SK-N-SH treated with all-trans-retinoic acid at 6 μM for 48 hours (cell line): ENCODE measurements at regions not wholly inside any gene's neighbourhood (a gene's known extent, or its start where the extent isn't known, plus 50 kb on each side); places are given as distances from the start of the nearest gene placed in this dataset.

Experiments
- ATAC-seq: fragments of 200-7000 bp; cut with Tn5 transposase; 3 replicates; pipeline ENCODE4 v1.9.1; 2020; ENCODE audit warnings: mild to moderate bottlenecking, moderate library complexity
- ARNTL ChIP-seq: fragments of 450-650 bp; formaldehyde crosslinking; IDR thresholded peaks from 2 replicates; pipeline ENCODE4 v1.5.0; 2020; ENCODE audit warnings: low read depth, mild to moderate bottlenecking, moderate library complexity, borderline replicate concordance
- BACH2 ChIP-seq: fragments of 250-450 bp; sonication (Bioruptor Pico); IDR thresholded peaks from 2 replicates; pipeline ENCODE4 v1.9.0; 2021; ENCODE audit warnings: mild to moderate bottlenecking, borderline replicate concordance
- CREB5 ChIP-seq: fragments of 250-450 bp; sonication (Bioruptor Pico); IDR thresholded peaks from 2 replicates; pipeline ENCODE4 v1.5.1; 2020; ENCODE audit warnings: low read depth, mild to moderate bottlenecking, moderate library complexity
- CSDC2 ChIP-seq: fragments of 250-450 bp; sonication (Bioruptor Pico); IDR thresholded peaks from 2 replicates; pipeline ENCODE4 v1.5.0; 2020; ENCODE audit warnings: mild to moderate bottlenecking, moderate library complexity
- CSRNP3 ChIP-seq: fragments of 250-450 bp; sonication (Bioruptor Pico); IDR thresholded peaks from 2 replicates; pipeline ENCODE4 v1.5.1; 2021; ENCODE audit warnings: mild to moderate bottlenecking, moderate library complexity
- ESRRG ChIP-seq: fragments of 250-450 bp; sonication (Bioruptor Pico); IDR thresholded peaks from 2 replicates; pipeline ENCODE4 v1.6.1; 2021; ENCODE audit warnings: mild to moderate bottlenecking
- GLIS3 ChIP-seq: fragments of 250-450 bp; sonication (Bioruptor Pico); IDR thresholded peaks from 2 replicates; pipeline ENCODE4 v1.5.0; 2020; ENCODE audit warnings: mild to moderate bottlenecking, moderate library complexity
- ISL1 ChIP-seq: fragments of 250-450 bp; sonication (Bioruptor Pico); IDR thresholded peaks from 2 replicates; pipeline ENCODE4 v2.1.2; 2022; ENCODE audit warnings: mild to moderate bottlenecking, moderate library complexity
- OSR1 ChIP-seq: fragments of 250-450 bp; sonication (Bioruptor Pico); IDR thresholded peaks from 2 replicates; pipeline ENCODE4 v1.8.0; 2022; ENCODE audit warnings: moderate library complexity, mild to moderate bottlenecking, inconsistent platforms
- PPARA ChIP-seq: fragments of 250-450 bp; sonication (Bioruptor Pico); IDR thresholded peaks from 2 replicates; pipeline ENCODE4 v1.5.0; 2020; ENCODE audit warnings: mild to moderate bottlenecking, borderline replicate concordance
- RARB ChIP-seq: fragments of 250-450 bp; sonication (Bioruptor Pico); IDR thresholded peaks from 2 replicates; pipeline ENCODE4 v1.8.0; 2021; ENCODE audit warnings: mild to moderate bottlenecking, moderate library complexity
- SNAI2 ChIP-seq: fragments of 250-450 bp; sonication (Bioruptor Pico); IDR thresholded peaks from 2 replicates; pipeline ENCODE4 v1.5.0; 2020; ENCODE audit warnings: mild to moderate bottlenecking, moderate library complexity
- TCF4 ChIP-seq: fragments of 250-450 bp; sonication (Bioruptor Pico); IDR thresholded peaks from 2 replicates; pipeline ENCODE4 v1.8.0; 2021; ENCODE audit warnings: mild to moderate bottlenecking, moderate library complexity, borderline replicate concordance
- TOX ChIP-seq: fragments of 250-450 bp; sonication (Bioruptor Pico); IDR thresholded peaks from 2 replicates; pipeline ENCODE4 v1.8.0; 2021; ENCODE audit warnings: mild to moderate bottlenecking, moderate library complexity, borderline replicate concordance
- ZC3H10 ChIP-seq: fragments of 250-450 bp; sonication (Bioruptor Pico); IDR thresholded peaks from 2 replicates; pipeline ENCODE4 v1.5.1; 2021; ENCODE audit warnings: mild to moderate bottlenecking, moderate library complexity
- ZFP3 ChIP-seq: fragments of 250-450 bp; sonication (Bioruptor Pico); IDR thresholded peaks from 2 replicates; pipeline ENCODE4 v1.5.0; 2020; ENCODE audit warnings: mild to moderate bottlenecking, moderate library complexity
- ZFP30 ChIP-seq: fragments of 450-650 bp; formaldehyde crosslinking; IDR thresholded peaks from 2 replicates; pipeline ENCODE4 v1.5.0; 2022; ENCODE audit warnings: mild to moderate bottlenecking, moderate library complexity
- ZNF565 ChIP-seq: fragments of 450-650 bp; formaldehyde crosslinking; conservative IDR thresholded peaks from 2 replicates; pipeline ENCODE4 v1.5.0; 2020; ENCODE audit warnings: low read depth, mild to moderate bottlenecking, moderate library complexity
- ZNF70 ChIP-seq: fragments of 450-650 bp; formaldehyde crosslinking; IDR thresholded peaks from 2 replicates; pipeline ENCODE4 v1.5.0; 2020; ENCODE audit warnings: mild to moderate bottlenecking, moderate library complexity
- ZNF8 ChIP-seq: fragments of 450-650 bp; formaldehyde crosslinking; IDR thresholded peaks from 2 replicates; pipeline ENCODE4 v1.5.0; 2020; ENCODE audit warnings: mild to moderate bottlenecking, moderate library complexity
- TF ChIP-seq, protein P1 (sequence below): fragments of 250-450 bp; sonication (Bioruptor Pico); IDR thresholded peaks from 2 replicates; pipeline ENCODE4 v1.5.0; 2020; ENCODE audit warnings: mild to moderate bottlenecking, moderate library complexity
- TF ChIP-seq, protein P2 (sequence below): fragments of 250-450 bp; sonication (Bioruptor Pico); IDR thresholded peaks from 2 replicates; pipeline ENCODE4 v1.8.0; 2021; ENCODE audit warnings: low read depth, mild to moderate bottlenecking, moderate library complexity, borderline replicate concordance

GRCh38 chr3:78405745-78406144, 1362.1 kb downstream of the ROBO1 start (continued):
- no peak for TF ChIP-seq ZFP30 (CRISPR knock-in tag)
- no peak for TF ChIP-seq PPARA
- TF ChIP-seq TCF4 (CRISPR knock-in tag), result no peak
- no peak for TF ChIP-seq ZC3H10 (CRISPR knock-in tag)
- TF ChIP-seq OSR1 (CRISPR knock-in tag), result no peak
- no peak for TF ChIP-seq ZNF70 (CRISPR knock-in tag)

DNA sequence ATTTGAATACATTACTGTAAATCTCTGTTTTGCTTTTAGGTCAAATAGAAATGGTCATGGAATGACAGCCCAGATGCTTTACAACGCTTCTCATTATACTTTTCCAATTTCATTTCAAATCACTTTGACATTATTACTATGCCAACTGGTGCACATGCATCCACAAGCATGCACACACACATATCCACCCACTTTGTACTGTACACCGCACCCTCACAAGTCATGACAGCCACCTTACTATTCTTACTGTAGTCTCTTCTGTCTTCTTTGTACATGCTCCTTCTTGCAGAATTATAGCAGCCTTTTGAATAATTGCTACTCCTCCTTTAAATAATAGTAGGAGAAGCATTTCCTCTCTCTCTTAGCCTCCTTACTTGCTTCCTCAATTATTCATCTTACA, 1361.4 kb downstream of the ROBO1 start:
- TF ChIP-seq OSR1 (CRISPR knock-in tag) (no peak), ZC3H10 (CRISPR knock-in tag) (no peak), ISL1 (no peak), PPARA (no peak), ZFP3 (CRISPR knock-in tag) (no peak), ESRRG (CRISPR knock-in tag) (no peak), ZFP30 (CRISPR knock-in tag) (no peak), CSDC2 (CRISPR knock-in tag) (no peak), SNAI2 (no peak), ZNF70 (CRISPR knock-in tag) (no peak), CREB5 (CRISPR knock-in tag) (no peak)
- TF ChIP-seq, protein P1, sequence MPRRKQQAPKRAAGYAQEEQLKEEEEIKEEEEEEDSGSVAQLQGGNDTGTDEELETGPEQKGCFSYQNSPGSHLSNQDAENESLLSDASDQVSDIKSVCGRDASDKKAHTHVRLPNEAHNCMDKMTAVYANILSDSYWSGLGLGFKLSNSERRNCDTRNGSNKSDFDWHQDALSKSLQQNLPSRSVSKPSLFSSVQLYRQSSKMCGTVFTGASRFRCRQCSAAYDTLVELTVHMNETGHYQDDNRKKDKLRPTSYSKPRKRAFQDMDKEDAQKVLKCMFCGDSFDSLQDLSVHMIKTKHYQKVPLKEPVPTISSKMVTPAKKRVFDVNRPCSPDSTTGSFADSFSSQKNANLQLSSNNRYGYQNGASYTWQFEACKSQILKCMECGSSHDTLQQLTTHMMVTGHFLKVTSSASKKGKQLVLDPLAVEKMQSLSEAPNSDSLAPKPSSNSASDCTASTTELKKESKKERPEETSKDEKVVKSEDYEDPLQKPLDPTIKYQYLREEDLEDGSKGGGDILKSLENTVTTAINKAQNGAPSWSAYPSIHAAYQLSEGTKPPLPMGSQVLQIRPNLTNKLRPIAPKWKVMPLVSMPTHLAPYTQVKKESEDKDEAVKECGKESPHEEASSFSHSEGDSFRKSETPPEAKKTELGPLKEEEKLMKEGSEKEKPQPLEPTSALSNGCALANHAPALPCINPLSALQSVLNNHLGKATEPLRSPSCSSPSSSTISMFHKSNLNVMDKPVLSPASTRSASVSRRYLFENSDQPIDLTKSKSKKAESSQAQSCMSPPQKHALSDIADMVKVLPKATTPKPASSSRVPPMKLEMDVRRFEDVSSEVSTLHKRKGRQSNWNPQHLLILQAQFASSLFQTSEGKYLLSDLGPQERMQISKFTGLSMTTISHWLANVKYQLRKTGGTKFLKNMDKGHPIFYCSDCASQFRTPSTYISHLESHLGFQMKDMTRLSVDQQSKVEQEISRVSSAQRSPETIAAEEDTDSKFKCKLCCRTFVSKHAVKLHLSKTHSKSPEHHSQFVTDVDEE (CRISPR knock-in tag), result no peak
- TF ChIP-seq, protein P2, sequence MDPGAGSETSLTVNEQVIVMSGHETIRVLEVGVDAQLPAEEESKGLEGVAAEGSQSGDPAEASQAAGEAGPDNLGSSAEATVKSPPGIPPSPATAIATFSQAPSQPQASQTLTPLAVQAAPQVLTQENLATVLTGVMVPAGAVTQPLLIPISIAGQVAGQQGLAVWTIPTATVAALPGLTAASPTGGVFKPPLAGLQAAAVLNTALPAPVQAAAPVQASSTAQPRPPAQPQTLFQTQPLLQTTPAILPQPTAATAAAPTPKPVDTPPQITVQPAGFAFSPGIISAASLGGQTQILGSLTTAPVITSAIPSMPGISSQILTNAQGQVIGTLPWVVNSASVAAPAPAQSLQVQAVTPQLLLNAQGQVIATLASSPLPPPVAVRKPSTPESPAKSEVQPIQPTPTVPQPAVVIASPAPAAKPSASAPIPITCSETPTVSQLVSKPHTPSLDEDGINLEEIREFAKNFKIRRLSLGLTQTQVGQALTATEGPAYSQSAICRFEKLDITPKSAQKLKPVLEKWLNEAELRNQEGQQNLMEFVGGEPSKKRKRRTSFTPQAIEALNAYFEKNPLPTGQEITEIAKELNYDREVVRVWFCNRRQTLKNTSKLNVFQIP, result no peak
- ATAC-seq, result no peak

- TF ChIP-seq CSRNP3 (CRISPR knock-in tag), result no peak
- TF ChIP-seq CSDC2 (CRISPR knock-in tag), result no peak
- no peak for TF ChIP-seq ZNF70 (CRISPR knock-in tag)
- TF ChIP-seq ZFP30 (CRISPR knock-in tag), result no peak
- TF ChIP-seq GLIS3, result no peak
- TF ChIP-seq ZFP3 (CRISPR knock-in tag), result no peak
- TF ChIP-seq ISL1, result no peak
- TF ChIP-seq CREB5 (CRISPR knock-in tag), result no peak
- no peak for TF ChIP-seq SNAI2
- no peak for TF ChIP-seq RARB (CRISPR knock-in tag)
- TF ChIP-seq ESRRG (CRISPR knock-in tag), result no peak
- TF ChIP-seq, protein P1 (CRISPR knock-in tag), result no peak
- TF ChIP-seq OSR1 (CRISPR knock-in tag), result no peak
- no peak for TF ChIP-seq ARNTL (CRISPR knock-in tag)
- no peak for TF ChIP-seq TCF4 (CRISPR knock-in tag)
- TF ChIP-seq BACH2 (CRISPR knock-in tag), result no peak
- TF ChIP-seq ZNF8, result no peak
- TF ChIP-seq TOX (CRISPR knock-in tag), result no peak
- TF ChIP-seq ZNF565 (CRISPR knock-in tag), result no peak
- TF ChIP-seq, all 23 proteins: peak for 0
- ATAC-seq, result no peak
These were observed 1357.7 kb downstream of the ROBO1 start for GRCh38 chr3:78410077-78410476.
